ENCODE measurements at regions not wholly inside any gene's neighbourhood (a gene's known extent, or its start where the extent isn't known, plus 50 kb on each side); places are given as distances from the start of the nearest gene placed in this dataset.

GRCh38 chr1:209409780-209410179 is 173.7 kb upstream of the CAMK1G start:
- no peak overlapping the region for H3K27ac ChIP-seq (ENCODE audit: extremely low read depth, low read depth, low read length)
- H3K9me3 ChIP-seq (ENCODE audit: control insufficient read depth, insufficient read depth, low read depth, low read length), result no peaks in the 10 kb centered on the region
- H3K36me3 ChIP-seq (ENCODE audit: control insufficient read depth in 2 of 2, insufficient read depth in 1 of 2, low read length in 2 of 2), result no peaks in the 10 kb centered on the region
- 0 out of 2 replicates have a peak, but pooled peaks cover 2% of the 10 kb centered on the region for H3K4me1 ChIP-seq (ENCODE audit: control insufficient read depth, insufficient read depth, low read length)
- H3K4me3 ChIP-seq (ENCODE audit: low read depth, low read length), result no peak overlapping the region
- no peak for TF ChIP-seq ZNF155 (tag by site-specific recombination; IDR thresholded peaks at IDR 0.05)
- no peak for TF ChIP-seq ZNF785 (tag by site-specific recombination; IDR thresholded peaks at IDR 0.05)
- TF ChIP-seq ZNF843 (tag by site-specific recombination; IDR thresholded peaks at IDR 0.05), result no peak
- no peak for TF ChIP-seq ZNF555 (tag by site-specific recombination; conservative IDR thresholded peaks at IDR 0.05)
- no peak for TF ChIP-seq ZNF830 (tag by site-specific recombination; IDR thresholded peaks at IDR 0.05; ENCODE audit: low read depth)
- TF ChIP-seq, protein P1, sequence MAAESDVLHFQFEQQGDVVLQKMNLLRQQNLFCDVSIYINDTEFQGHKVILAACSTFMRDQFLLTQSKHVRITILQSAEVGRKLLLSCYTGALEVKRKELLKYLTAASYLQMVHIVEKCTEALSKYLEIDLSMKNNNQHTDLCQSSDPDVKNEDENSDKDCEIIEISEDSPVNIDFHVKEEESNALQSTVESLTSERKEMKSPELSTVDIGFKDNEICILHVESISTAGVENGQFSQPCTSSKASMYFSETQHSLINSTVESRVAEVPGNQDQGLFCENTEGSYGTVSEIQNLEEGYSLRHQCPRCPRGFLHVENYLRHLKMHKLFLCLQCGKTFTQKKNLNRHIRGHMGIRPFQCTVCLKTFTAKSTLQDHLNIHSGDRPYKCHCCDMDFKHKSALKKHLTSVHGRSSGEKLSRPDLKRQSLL (tag by site-specific recombination; IDR thresholded peaks at IDR 0.05), result no peak
- TF ChIP-seq ZNF404 (tag by site-specific recombination; IDR thresholded peaks at IDR 0.05), result no peak
- no peak for TF ChIP-seq ZNF48 (tag by site-specific recombination; IDR thresholded peaks at IDR 0.05)
- TF ChIP-seq ZBTB8A (tag by site-specific recombination; IDR thresholded peaks at IDR 0.05), result no peak
- TF ChIP-seq, protein P2, sequence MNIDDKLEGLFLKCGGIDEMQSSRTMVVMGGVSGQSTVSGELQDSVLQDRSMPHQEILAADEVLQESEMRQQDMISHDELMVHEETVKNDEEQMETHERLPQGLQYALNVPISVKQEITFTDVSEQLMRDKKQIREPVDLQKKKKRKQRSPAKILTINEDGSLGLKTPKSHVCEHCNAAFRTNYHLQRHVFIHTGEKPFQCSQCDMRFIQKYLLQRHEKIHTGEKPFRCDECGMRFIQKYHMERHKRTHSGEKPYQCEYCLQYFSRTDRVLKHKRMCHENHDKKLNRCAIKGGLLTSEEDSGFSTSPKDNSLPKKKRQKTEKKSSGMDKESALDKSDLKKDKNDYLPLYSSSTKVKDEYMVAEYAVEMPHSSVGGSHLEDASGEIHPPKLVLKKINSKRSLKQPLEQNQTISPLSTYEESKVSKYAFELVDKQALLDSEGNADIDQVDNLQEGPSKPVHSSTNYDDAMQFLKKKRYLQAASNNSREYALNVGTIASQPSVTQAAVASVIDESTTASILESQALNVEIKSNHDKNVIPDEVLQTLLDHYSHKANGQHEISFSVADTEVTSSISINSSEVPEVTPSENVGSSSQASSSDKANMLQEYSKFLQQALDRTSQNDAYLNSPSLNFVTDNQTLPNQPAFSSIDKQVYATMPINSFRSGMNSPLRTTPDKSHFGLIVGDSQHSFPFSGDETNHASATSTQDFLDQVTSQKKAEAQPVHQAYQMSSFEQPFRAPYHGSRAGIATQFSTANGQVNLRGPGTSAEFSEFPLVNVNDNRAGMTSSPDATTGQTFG (tag by site-specific recombination; IDR thresholded peaks at IDR 0.05; ENCODE audit: borderline replicate concordance), result no peak
- ChIA-PET POLR2A (no interaction called here), CTCF (no interaction called here)

GRCh38 chr1:209411491-209411929 is 172.0 kb upstream of the CAMK1G start:
- H3K9me3 ChIP-seq (ENCODE audit: control insufficient read depth, insufficient read depth, low read depth, low read length), result no peaks in the 10 kb centered on the region
- H3K27ac ChIP-seq (ENCODE audit: extremely low read depth, low read depth, low read length), result no peak overlapping the region
- POLR2A ChIA-PET, result no interaction called here
- no peak overlapping the region for H3K4me3 ChIP-seq (ENCODE audit: low read depth, low read length)
- no peaks in the 10 kb centered on the region for H3K36me3 ChIP-seq (ENCODE audit: control insufficient read depth in 2 of 2, insufficient read depth in 1 of 2, low read length in 2 of 2)
- no peak for TF ChIP-seq ZNF843 (tag by site-specific recombination; IDR thresholded peaks at IDR 0.05)
- TF ChIP-seq ZNF416 (tag by site-specific recombination; IDR thresholded peaks at IDR 0.05), result no peak
- TF ChIP-seq, protein P3, sequence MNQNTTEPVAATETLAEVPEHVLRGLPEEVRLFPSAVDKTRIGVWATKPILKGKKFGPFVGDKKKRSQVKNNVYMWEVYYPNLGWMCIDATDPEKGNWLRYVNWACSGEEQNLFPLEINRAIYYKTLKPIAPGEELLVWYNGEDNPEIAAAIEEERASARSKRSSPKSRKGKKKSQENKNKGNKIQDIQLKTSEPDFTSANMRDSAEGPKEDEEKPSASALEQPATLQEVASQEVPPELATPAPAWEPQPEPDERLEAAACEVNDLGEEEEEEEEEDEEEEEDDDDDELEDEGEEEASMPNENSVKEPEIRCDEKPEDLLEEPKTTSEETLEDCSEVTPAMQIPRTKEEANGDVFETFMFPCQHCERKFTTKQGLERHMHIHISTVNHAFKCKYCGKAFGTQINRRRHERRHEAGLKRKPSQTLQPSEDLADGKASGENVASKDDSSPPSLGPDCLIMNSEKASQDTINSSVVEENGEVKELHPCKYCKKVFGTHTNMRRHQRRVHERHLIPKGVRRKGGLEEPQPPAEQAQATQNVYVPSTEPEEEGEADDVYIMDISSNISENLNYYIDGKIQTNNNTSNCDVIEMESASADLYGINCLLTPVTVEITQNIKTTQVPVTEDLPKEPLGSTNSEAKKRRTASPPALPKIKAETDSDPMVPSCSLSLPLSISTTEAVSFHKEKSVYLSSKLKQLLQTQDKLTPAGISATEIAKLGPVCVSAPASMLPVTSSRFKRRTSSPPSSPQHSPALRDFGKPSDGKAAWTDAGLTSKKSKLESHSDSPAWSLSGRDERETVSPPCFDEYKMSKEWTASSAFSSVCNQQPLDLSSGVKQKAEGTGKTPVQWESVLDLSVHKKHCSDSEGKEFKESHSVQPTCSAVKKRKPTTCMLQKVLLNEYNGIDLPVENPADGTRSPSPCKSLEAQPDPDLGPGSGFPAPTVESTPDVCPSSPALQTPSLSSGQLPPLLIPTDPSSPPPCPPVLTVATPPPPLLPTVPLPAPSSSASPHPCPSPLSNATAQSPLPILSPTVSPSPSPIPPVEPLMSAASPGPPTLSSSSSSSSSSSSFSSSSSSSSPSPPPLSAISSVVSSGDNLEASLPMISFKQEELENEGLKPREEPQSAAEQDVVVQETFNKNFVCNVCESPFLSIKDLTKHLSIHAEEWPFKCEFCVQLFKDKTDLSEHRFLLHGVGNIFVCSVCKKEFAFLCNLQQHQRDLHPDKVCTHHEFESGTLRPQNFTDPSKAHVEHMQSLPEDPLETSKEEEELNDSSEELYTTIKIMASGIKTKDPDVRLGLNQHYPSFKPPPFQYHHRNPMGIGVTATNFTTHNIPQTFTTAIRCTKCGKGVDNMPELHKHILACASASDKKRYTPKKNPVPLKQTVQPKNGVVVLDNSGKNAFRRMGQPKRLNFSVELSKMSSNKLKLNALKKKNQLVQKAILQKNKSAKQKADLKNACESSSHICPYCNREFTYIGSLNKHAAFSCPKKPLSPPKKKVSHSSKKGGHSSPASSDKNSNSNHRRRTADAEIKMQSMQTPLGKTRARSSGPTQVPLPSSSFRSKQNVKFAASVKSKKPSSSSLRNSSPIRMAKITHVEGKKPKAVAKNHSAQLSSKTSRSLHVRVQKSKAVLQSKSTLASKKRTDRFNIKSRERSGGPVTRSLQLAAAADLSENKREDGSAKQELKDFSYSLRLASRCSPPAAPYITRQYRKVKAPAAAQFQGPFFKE (tag by site-specific recombination; IDR thresholded peaks at IDR 0.05; ENCODE audit: borderline replicate concordance), result no peak
- no peak for TF ChIP-seq ZNF560 (tag by site-specific recombination; IDR thresholded peaks at IDR 0.05; ENCODE audit: borderline replicate concordance)
- no peak for TF ChIP-seq BCL11A (tag by site-specific recombination; IDR thresholded peaks at IDR 0.05; ENCODE audit: low read depth)
- TF ChIP-seq HOXD13 (CRISPR knock-in tag; IDR thresholded peaks at IDR 0.05; ENCODE audit: borderline replicate concordance), result no peak
- no peak for TF ChIP-seq ZNF510 (tag by site-specific recombination; IDR thresholded peaks at IDR 0.05; ENCODE audit: insufficient replicate concordance)
- TF ChIP-seq SCRT2 (tag by site-specific recombination; IDR thresholded peaks at IDR 0.05), result no peak
- no peak for TF ChIP-seq ZNF174 (tag by site-specific recombination; IDR thresholded peaks at IDR 0.05)
- TF ChIP-seq ZNF571 (tag by site-specific recombination; IDR thresholded peaks at IDR 0.05), result no peak
- TF ChIP-seq, protein P4, sequence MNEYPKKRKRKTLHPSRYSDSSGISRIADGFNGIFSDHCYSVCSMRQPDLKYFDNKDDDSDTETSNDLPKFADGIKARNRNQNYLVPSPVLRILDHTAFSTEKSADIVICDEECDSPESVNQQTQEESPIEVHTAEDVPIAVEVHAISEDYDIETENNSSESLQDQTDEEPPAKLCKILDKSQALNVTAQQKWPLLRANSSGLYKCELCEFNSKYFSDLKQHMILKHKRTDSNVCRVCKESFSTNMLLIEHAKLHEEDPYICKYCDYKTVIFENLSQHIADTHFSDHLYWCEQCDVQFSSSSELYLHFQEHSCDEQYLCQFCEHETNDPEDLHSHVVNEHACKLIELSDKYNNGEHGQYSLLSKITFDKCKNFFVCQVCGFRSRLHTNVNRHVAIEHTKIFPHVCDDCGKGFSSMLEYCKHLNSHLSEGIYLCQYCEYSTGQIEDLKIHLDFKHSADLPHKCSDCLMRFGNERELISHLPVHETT (tag by site-specific recombination; IDR thresholded peaks at IDR 0.05), result no peak
- TF ChIP-seq ZNF626 (tag by site-specific recombination; IDR thresholded peaks at IDR 0.05), result no peak
- no peak for TF ChIP-seq ZXDB (tag by site-specific recombination; IDR thresholded peaks at IDR 0.05)
- H3K4me1 ChIP-seq (ENCODE audit: control insufficient read depth, insufficient read depth, low read length), result no peaks in the 10 kb centered on the region
- CTCF ChIA-PET, result interaction anchor here (1.2 kb wide), 1 partner anchor 155 kb away, joined by 3 read pairs; no protein-coding TSS in a partner anchor
